Middle frontal gyrus (tissue), 1 donor: ENCODE measurements at regions not wholly inside any gene's neighbourhood (a gene's known extent, or its start where the extent isn't known, plus 50 kb on each side); places are given as distances from the start of the nearest gene placed in this dataset.
"Not testable (repeated sequence)": the region's sequence is repeated elsewhere in the genome, so short reads cannot be mapped to it uniquely, and the experiment has no call there.

Source experiments
- DNase-seq: peaks from one replicate; pipeline ENCODE4 v3.0.0-alpha.2; 2015; ENCODE audit warnings: low spot score; ENCODE audit errors: extremely low spot score

- no peak for DNase-seq
Observed at GRCh38 chr9:129435988-129436717, 184.7 kb downstream of the C9orf50 start.

- no peak for DNase-seq
Observed at GRCh38 chr9:129435291-129435690, 185.6 kb downstream of the C9orf50 start.

- DNase-seq, result no peak
Observed at GRCh38 chr9:129434187-129434586, 186.7 kb downstream of the C9orf50 start.

- DNase-seq, result no peak
Observed at GRCh38 chr9:129432297-129433154, 188.4 kb downstream of the C9orf50 start.

- DNase-seq, result no peak
Observed at GRCh38 chr9:129430940-129431643, 189.8 kb downstream of the C9orf50 start.

GRCh38 chr9:129428864-129429577, 191.9 kb downstream of the C9orf50 start:
- no peak for DNase-seq

- DNase-seq, result no peak
Observed at GRCh38 chr9:129427149-129427548, 193.8 kb downstream of the C9orf50 start.

GRCh38 chr9:129423755-129424154, 197.1 kb downstream of the C9orf50 start:
- not testable (repeated sequence) for DNase-seq

GRCh38 chr9:129423216-129423615, 197.7 kb downstream of the C9orf50 start:
- no peak for DNase-seq

- no peak for DNase-seq
Observed at GRCh38 chr9:129422843-129423192, 198.1 kb downstream of the C9orf50 start.

- DNase-seq, result no peak
Observed at GRCh38 chr9:129422032-129422842, 198.7 kb downstream of the C9orf50 start.

GRCh38 chr9:129421371-129421770, 199.5 kb downstream of the C9orf50 start:
- no peak for DNase-seq

- DNase-seq, result no peak
Observed at GRCh38 chr9:129420721-129421120, 200.2 kb downstream of the C9orf50 start.

GRCh38 chr9:129419382-129419899, 201.5 kb downstream of the C9orf50 start:
- DNase-seq, result no peak

- DNase-seq, result no peak
Observed at GRCh38 chr9:129418451-129418850, 202.4 kb downstream of the C9orf50 start.

- no peak for DNase-seq
Observed at GRCh38 chr9:129416821-129417539, 203.9 kb downstream of the C9orf50 start.

GRCh38 chr9:129415942-129416651, 204.8 kb downstream of the C9orf50 start:
- no peak for DNase-seq

- no peak for DNase-seq
Observed at GRCh38 chr9:129414993-129415941, 205.6 kb downstream of the C9orf50 start.
